ENCODE measurements at regions not wholly inside any gene's neighbourhood (a gene's known extent, or its start where the extent isn't known, plus 50 kb on each side); places are given as distances from the start of the nearest gene placed in this dataset.
"Not testable (repeated sequence)": the region's sequence is repeated elsewhere in the genome, so short reads cannot be mapped to it uniquely, and the experiment has no call there.

GRCh38 chr11:86164106-86164505, 80.4 kb upstream of the EED start:
- H2AFZ ChIP-seq (ENCODE audit: insufficient read depth, low read depth, low read length, poor library complexity, severe bottlenecking) = no peak overlapping the region
- no peaks in the 10 kb centered on the region for H3K79me2 ChIP-seq (ENCODE audit: control insufficient read depth, insufficient read depth, low read length)
- ChIA-PET POLR2A (no interaction called here), CTCF (no interaction called here)
- no peak overlapping the region for H3K27ac ChIP-seq (ENCODE audit: low read length in 2 of 2)
- peaks cover 7 to 14% of the 10 kb centered on the region in 2 donors for H3K4me1 ChIP-seq (ENCODE audit: control insufficient read depth in 2 of 2, insufficient read depth in 2 of 2, low read length in 2 of 2)
- H3K4me2 ChIP-seq (replicated peaks; ENCODE audit: low read depth, low read length, poor library complexity, severe bottlenecking) = no peak overlapping the region
- no peaks in the 10 kb centered on the region for H3K9me3 Mint-ChIP-seq (ENCODE audit: insufficient read depth)
- no peaks in the 10 kb centered on the region for H3K27me3 Mint-ChIP-seq
- intact Hi-C loops (cut with micrococcal nuclease) = no loop called here
- ATAC-seq (ENCODE audit: low read depth) (no peak), DNase-seq (no peak)
- 100% methylated on average over 1 of the region's 2 CpGs for WGBS (ENCODE audit: insufficient coverage)
- no peak overlapping the region for H3K4me3 ChIP-seq (ENCODE audit: control extremely low read depth in 1 of 5, extremely low read depth in 1 of 5, insufficient read depth in 1 of 5, low read depth in 2 of 5, low read length in 4 of 5)
- peaks cover 19% of the 10 kb centered on the region for H3K4me1 Mint-ChIP-seq
- TF ChIP-seq EZH2 (IDR thresholded peaks at IDR 0.05; ENCODE audit: borderline replicate concordance, insufficient read depth, low read depth, low read length, poor library complexity, severe bottlenecking) = no peak
- no peak for TF ChIP-seq CTCF (IDR thresholded peaks at IDR 0.05)
- no peak overlapping the region for H3K4me3 Mint-ChIP-seq
- no peak overlapping the region for H3K9ac ChIP-seq (ENCODE audit: low read length)
- no peaks in the 10 kb centered on the region for H4K20me1 ChIP-seq (ENCODE audit: control insufficient read depth, insufficient read depth, low read length, poor library complexity, severe bottlenecking)
- no peaks in the 10 kb centered on the region for H3K36me3 ChIP-seq (replicated peaks in 1 of 2; ENCODE audit: control extremely low read depth in 1 of 2, control insufficient read depth in 1 of 2, extremely low read depth in 1 of 2, insufficient read depth in 2 of 2, low read length in 1 of 2)
- H3K27me3 ChIP-seq (replicated peaks in 1 of 4; ENCODE audit: control extremely low read depth in 1 of 4, control insufficient read depth in 3 of 4, insufficient read depth in 4 of 4, low read length in 3 of 4) = no peaks in the 10 kb centered on the region
- no peaks in the 10 kb centered on the region for H3K9me3 ChIP-seq (ENCODE audit: control extremely low read depth in 1 of 3, control insufficient read depth in 2 of 3, insufficient read depth in 1 of 3, low read length in 2 of 3)
- H3K27ac Mint-ChIP-seq = no peak overlapping the region

GRCh38 chr11:86163221-86163876, 81.2 kb upstream of the EED start:
- H4K20me1 ChIP-seq (ENCODE audit: control insufficient read depth, insufficient read depth, low read length, poor library complexity, severe bottlenecking); POLR2A ChIA-PET; H3K9me3 ChIP-seq (ENCODE audit: control extremely low read depth in 1 of 3, control insufficient read depth in 2 of 3, insufficient read depth in 1 of 3, low read length in 2 of 3); H3K27me3 ChIP-seq (replicated peaks in 1 of 4; ENCODE audit: control extremely low read depth in 1 of 4, control insufficient read depth in 3 of 4, insufficient read depth in 4 of 4, low read length in 3 of 4); DNase-seq; intact Hi-C loops (cut with micrococcal nuclease); H3K27ac ChIP-seq (ENCODE audit: low read length in 2 of 2); H2AFZ ChIP-seq (ENCODE audit: insufficient read depth, low read depth, low read length, poor library complexity, severe bottlenecking); H3K4me3 ChIP-seq (ENCODE audit: control extremely low read depth in 1 of 5, extremely low read depth in 1 of 5, insufficient read depth in 1 of 5, low read depth in 2 of 5, low read length in 4 of 5); H3K27ac Mint-ChIP-seq; H3K27me3 Mint-ChIP-seq; H3K9me3 Mint-ChIP-seq (ENCODE audit: insufficient read depth); H3K4me2 ChIP-seq (replicated peaks; ENCODE audit: low read depth, low read length, poor library complexity, severe bottlenecking); ATAC-seq (ENCODE audit: low read depth); CTCF ChIA-PET; H3K4me3 Mint-ChIP-seq; H3K36me3 ChIP-seq (replicated peaks in 1 of 2; ENCODE audit: control extremely low read depth in 1 of 2, control insufficient read depth in 1 of 2, extremely low read depth in 1 of 2, insufficient read depth in 2 of 2, low read length in 1 of 2); H3K79me2 ChIP-seq (ENCODE audit: control insufficient read depth, insufficient read depth, low read length); H3K9ac ChIP-seq (ENCODE audit: low read length): not testable (repeated sequence)
- peaks cover 19% of the 10 kb centered on the region for H3K4me1 Mint-ChIP-seq
- peaks cover 7 to 14% of the 10 kb centered on the region in 2 donors for H3K4me1 ChIP-seq (ENCODE audit: control insufficient read depth in 2 of 2, insufficient read depth in 2 of 2, low read length in 2 of 2)
- WGBS (ENCODE audit: insufficient coverage) = 80% methylated on average over 5 of the region's 6 CpGs
